Neutrophil (primary cell): ENCODE measurements at regions not wholly inside any gene's neighbourhood (a gene's known extent, or its start where the extent isn't known, plus 50 kb on each side); places are given as distances from the start of the nearest gene placed in this dataset.

Source experiments
- H3K27ac ChIP-seq: fragments of 200-600 bp; sonication (generic); 2 replicates; pipeline ENCODE4 v1.5.1; 2016; ENCODE audit warnings: mild to moderate bottlenecking, moderate library complexity
- H3K27me3 ChIP-seq: fragments of 200-600 bp; sonication (generic); 2 replicates; pipeline ENCODE4 v1.6.0; 2016; ENCODE audit warnings: mild to moderate bottlenecking
- H3K36me3 ChIP-seq: fragments of 200-600 bp; sonication (generic); 2 replicates; pipeline ENCODE4 v1.5.1; 2017
- H3K4me1 ChIP-seq, 2 experiments: fragments of 200-600 bp in 1 of 2; sonication (generic) in 1 of 2; 1 replicate in 1 of 2; 2 replicates in 1 of 2; pipeline versions ENCODE4 v1.5.1 to v1.6.1; 2013 to 2016; ENCODE audit warnings: low read depth in 1 of 2, low read length in 1 of 2, mild to moderate bottlenecking in 1 of 2, moderate library complexity in 1 of 2; ENCODE audit not compliant: control insufficient read depth in 1 of 2, insufficient read depth in 1 of 2
- H3K4me3 ChIP-seq, 2 experiments: fragments of 200-600 bp in 1 of 2; sonication (generic) in 1 of 2; 1 replicate in 1 of 2; 2 replicates in 1 of 2; pipeline ENCODE4 v1.5.1; 2013 to 2016; ENCODE audit warnings: low read depth in 1 of 2, low read length in 1 of 2, mild to moderate bottlenecking in 1 of 2, moderate library complexity in 1 of 2
- H3K9me3 ChIP-seq: fragments of 200-600 bp; sonication (generic); 2 replicates; pipeline ENCODE4 v1.5.1; 2016
- TF ChIP-seq, protein P1 (sequence below): fragments of 200-600 bp; sonication (generic); IDR thresholded peaks from 2 replicates; pipeline ENCODE4 v1.5.1; 2016; ENCODE audit warnings: antibody characterized with exemption

DNA sequence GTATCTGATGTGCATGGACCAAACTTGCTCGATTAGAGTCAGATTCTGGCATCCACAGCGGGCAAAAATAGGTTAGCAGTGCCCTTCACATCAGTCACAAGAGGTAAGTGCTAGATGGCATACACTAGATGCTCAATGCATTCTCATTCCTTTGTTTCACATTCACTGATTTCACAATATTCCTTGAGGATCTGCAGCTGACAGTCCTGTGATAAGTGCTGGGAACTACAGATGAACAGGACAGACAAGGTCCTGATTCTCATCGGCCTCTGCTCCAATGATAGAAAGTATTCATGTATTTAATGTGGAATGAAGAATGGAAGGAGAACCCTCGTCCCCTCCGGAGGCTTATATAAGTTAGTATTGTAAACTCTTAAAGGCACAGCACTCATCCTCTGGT is 96.8 kb upstream of the SERPINE2 start:
- H3K4me3 ChIP-seq: no peak overlapping the region
- H3K27ac ChIP-seq: no peak overlapping the region
- H3K27me3 ChIP-seq: no peaks in the 10 kb centered on the region
- no peaks in the 10 kb centered on the region for H3K4me1 ChIP-seq
- H3K9me3 ChIP-seq: no peaks in the 10 kb centered on the region
- no peaks in the 10 kb centered on the region for H3K36me3 ChIP-seq
- TF ChIP-seq, protein P1, sequence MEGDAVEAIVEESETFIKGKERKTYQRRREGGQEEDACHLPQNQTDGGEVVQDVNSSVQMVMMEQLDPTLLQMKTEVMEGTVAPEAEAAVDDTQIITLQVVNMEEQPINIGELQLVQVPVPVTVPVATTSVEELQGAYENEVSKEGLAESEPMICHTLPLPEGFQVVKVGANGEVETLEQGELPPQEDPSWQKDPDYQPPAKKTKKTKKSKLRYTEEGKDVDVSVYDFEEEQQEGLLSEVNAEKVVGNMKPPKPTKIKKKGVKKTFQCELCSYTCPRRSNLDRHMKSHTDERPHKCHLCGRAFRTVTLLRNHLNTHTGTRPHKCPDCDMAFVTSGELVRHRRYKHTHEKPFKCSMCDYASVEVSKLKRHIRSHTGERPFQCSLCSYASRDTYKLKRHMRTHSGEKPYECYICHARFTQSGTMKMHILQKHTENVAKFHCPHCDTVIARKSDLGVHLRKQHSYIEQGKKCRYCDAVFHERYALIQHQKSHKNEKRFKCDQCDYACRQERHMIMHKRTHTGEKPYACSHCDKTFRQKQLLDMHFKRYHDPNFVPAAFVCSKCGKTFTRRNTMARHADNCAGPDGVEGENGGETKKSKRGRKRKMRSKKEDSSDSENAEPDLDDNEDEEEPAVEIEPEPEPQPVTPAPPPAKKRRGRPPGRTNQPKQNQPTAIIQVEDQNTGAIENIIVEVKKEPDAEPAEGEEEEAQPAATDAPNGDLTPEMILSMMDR: no peak

DNA sequence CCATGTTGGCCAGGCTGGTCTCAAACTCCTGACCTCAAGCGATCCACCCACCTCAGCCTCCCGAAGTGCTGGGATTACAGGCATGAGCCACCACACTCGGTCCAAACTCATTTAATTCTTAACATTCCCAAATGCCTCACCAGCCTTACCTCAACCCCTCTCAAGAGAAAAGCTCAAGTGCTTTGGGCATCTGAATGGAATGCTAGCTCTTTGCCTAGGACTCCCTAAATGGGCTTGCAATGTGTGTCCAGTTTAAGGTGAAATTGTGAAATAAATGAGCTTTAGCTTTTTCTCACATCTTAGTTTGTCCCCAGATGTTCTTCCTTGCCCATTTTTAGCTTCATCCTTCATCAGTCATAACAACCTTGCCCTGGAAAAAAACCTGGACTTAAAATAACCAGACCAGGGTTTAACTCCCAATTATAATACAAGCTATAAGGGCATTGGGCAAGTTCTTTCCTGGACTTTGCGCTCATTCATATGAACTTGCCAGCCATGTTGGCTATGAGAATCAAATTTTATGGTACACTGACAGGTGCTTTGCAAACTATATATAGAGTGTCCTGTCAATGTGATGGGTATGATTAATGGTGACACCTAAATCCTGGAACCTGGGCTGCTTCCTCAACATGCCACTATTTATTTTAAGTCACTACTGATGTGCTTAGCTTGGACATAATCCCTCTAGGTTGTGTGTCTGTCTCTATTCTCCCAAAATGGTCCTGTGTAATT is 95.1 kb upstream of the SERPINE2 start:
- Histone ChIP-seq H3K27ac (no peak overlapping the region), H3K36me3 (no peaks in the 10 kb centered on the region), H3K4me3 (no peak overlapping the region), H3K4me1 (no peaks in the 10 kb centered on the region), H3K27me3 (no peaks in the 10 kb centered on the region), H3K9me3 (no peaks in the 10 kb centered on the region)
- TF ChIP-seq, protein P1: no peak

DNA sequence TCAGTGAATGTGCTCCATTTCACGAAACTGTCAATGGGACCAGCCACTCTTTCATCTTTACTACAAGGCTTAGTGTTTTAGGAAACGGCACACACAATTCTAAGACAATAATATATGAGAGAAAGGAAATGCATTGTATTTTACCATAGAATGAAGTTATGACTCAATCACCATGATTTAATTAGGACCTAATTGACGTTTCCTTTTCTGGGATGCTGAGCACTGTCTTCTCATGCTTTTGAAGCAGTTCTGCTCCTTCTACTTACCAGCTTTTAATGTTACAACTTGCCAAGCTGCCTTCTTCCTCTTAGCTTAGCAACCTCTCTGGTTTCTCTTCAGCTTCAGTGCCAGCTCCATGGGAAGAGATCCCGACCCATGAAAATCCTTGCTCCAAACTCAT is 94.3 kb upstream of the SERPINE2 start:
- H3K4me3 ChIP-seq: no peak overlapping the region
- TF ChIP-seq, protein P1: no peak
- no peaks in the 10 kb centered on the region for H3K9me3 ChIP-seq
- H3K4me1 ChIP-seq: no peaks in the 10 kb centered on the region
- no peak overlapping the region for H3K27ac ChIP-seq
- H3K36me3 ChIP-seq: no peaks in the 10 kb centered on the region
- H3K27me3 ChIP-seq: no peaks in the 10 kb centered on the region

DNA sequence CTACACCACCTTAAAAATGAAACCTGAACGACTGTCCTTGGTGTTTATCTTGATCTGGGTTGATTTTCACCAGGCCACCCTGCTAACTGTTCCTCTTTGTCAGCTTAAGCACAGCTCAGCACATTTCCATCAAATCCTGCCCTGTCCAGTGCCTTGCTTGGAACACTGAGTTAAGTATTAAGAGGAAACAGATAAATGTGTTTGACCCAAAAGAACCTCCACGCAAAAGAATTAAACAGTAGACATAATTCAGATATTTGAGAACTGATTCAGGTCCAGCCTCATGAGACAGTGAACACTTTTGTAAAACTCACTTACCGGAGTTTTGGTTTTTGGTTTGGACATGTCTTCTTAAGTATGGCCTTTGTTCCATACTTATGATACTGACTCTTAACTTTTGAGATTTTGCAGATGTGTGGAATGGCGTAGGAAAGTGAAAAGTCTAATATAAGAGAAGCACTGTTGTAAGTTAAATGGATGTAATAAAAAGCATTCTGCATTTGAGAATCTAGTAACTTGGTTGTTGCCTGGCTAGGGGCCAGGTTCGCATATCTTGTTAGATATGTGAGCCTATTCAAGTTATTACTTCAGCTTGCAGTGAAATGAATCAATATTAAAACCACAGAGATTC is 88.9 kb upstream of the SERPINE2 start:
- H3K27ac ChIP-seq: no peak overlapping the region
- no peaks in the 10 kb centered on the region for H3K27me3 ChIP-seq
- no peaks in the 10 kb centered on the region for H3K36me3 ChIP-seq
- H3K4me1 ChIP-seq: no peaks in the 10 kb centered on the region
- no peaks in the 10 kb centered on the region for H3K9me3 ChIP-seq
- H3K4me3 ChIP-seq: no peak overlapping the region
- TF ChIP-seq, protein P1: no peak

DNA sequence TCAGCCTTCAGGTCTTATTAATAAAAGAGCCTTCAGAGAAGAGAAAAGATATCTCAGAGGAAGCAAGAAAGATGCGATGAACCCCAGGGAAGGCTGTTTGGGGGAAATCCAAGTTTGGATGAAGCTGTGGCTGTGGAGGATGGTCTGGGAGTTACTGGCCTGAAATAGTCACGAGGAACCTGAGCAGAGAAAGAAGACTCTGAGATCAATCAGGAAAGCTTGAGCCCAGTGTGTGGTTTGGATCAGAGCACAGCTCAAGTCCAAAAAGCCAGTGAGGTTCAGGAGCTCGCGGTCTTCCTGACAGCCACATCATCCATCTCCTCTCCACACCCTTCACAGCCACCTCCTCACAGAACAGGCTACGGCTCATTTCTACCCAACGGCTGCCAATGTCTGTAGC is 87.4 kb upstream of the SERPINE2 start:
- TF ChIP-seq, protein P1: no peak
- no peaks in the 10 kb centered on the region for H3K9me3 ChIP-seq
- H3K27me3 ChIP-seq: no peaks in the 10 kb centered on the region
- no peak overlapping the region for H3K4me3 ChIP-seq
- H3K27ac ChIP-seq: no peak overlapping the region
- no peaks in the 10 kb centered on the region for H3K36me3 ChIP-seq
- H3K4me1 ChIP-seq: no peaks in the 10 kb centered on the region
